GM12872 (cell line): ENCODE measurements at regions not wholly inside any gene's neighbourhood (a gene's known extent, or its start where the extent isn't known, plus 50 kb on each side); places are given as distances from the start of the nearest gene placed in this dataset.

Experiments
- CTCF ChIP-seq: IDR thresholded peaks from 3 replicates; pipeline ENCODE4 v1.5.1; 2011; ENCODE audit warnings: low read depth, mild to moderate bottlenecking, low read length, moderate library complexity; ENCODE audit not compliant: insufficient read depth

GRCh38 chr9:106644661-106645060 is 218.3 kb upstream of the ZNF462 start:
- TF ChIP-seq CTCF = no peak

GRCh38 chr9:106648799-106649198 is 214.2 kb upstream of the ZNF462 start:
- no peak for TF ChIP-seq CTCF

GRCh38 chr9:106649664-106650063 is 213.3 kb upstream of the ZNF462 start:
- TF ChIP-seq CTCF = no peak

DNA sequence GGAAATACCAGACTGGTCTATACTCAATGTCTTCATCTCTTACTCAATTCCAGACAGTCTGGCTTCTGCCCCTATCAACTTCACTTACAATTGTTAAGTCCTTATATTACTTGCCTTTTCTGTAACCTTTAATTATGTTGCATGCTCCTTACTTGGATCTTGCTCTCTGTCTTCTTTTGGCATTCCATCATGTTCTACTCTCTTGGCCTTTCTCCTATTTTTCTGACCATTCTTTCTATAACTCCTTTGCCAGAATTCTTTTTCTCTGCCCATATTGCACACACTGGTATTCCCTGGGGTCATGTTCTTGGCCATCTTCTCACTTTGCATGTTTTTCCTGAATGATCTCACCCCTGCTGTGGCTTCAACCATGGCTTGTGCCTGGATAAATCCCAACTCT is 209.8 kb upstream of the ZNF462 start:
- TF ChIP-seq CTCF = no peak

DNA sequence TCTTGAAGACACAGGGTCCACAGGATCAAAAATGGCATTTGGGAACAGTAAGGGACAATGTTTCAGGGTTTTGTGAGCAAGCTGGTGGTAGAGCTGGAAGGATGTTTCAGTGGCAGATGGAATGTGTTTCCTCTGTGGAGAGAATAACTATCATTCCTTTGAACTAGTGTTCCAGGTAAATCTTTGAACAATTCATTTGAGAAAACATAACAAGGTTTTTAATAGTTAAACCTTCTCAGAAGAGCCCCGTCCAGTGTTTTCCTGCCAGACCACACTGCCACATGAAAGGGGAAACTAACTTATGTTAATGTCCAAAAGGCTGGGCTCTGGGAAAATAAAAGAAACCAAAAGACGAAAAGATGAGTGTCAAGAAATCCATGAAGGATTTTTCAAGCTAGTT is 207.0 kb upstream of the ZNF462 start:
- no peak for TF ChIP-seq CTCF

DNA sequence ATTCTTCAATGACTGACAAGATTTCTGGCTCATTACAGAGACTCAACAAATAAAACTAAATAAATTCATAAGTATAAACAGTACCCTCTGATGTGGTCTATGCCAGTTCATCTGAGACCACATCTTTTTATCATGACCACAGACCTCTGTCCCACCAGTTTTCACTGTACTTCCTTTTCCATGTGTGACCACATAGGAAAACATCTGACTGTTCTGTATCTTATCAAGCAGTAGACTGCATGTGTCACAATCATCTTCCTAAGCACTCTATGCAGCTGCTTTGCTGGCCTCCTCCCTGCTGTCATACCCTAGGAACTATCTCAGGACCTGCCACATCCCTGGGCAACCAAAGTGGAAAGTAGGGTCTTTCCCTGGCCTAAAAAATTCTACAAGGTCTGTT is 205.0 kb upstream of the ZNF462 start:
- no peak for TF ChIP-seq CTCF

GRCh38 chr9:106668534-106668933 is 194.4 kb upstream of the ZNF462 start:
- no peak for TF ChIP-seq CTCF

DNA sequence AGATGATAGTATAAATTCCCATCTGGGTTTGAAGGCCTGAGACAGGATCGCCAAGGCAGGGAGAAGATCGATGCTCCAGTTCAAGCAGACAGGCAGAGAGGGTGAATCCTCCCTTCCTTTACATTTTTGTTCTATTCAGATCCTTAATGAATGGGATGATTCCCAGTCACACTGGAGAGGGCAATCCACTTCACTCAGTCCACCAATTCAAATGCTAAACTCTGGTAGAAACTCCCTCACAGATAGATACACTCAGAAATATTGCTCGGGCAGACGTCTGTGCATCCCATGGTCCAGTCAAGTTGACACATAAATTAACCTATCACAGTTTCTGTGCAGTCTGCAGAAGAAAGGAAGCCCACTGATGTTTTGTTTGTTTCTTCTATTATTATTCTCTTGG is 193.1 kb upstream of the ZNF462 start:
- no peak for TF ChIP-seq CTCF
